ENCODE measurements at regions not wholly inside any gene's neighbourhood (a gene's known extent, or its start where the extent isn't known, plus 50 kb on each side); places are given as distances from the start of the nearest gene placed in this dataset.
A peak's percentile ranks its signal among the peaks of the same experiment; 100 is the strongest.

GRCh38 chr1:207964195-207964966 is 53.5 kb upstream of the CD34 start:
- peak overlapping the region; percentile 93 for H2AK9ac ChIP-seq (replicated peaks; ENCODE audit: low read depth, low read length, poor library complexity)
- H3K9ac ChIP-seq (ENCODE audit: low read depth, low read length) = no peak overlapping the region
- no peak overlapping the region for H3K4me3 ChIP-seq (ENCODE audit: insufficient read depth, low read depth, low read length)
- in situ Hi-C loops (cut with MboI; ENCODE audit: low sequenced_read_pairs) (loop anchor here (10.0 kb wide), 1 partner anchor 140 kb away; no protein-coding TSS in a partner anchor), intact Hi-C loops (cut with micrococcal nuclease) (no loop called here), dilution Hi-C loops (cut with HindIII; ENCODE audit: low sequenced_read_pairs, unreplicated experiment) (no loop called here)
- H2BK15ac ChIP-seq (ENCODE audit: low read depth, low read length) = no peak overlapping the region
- H3K56ac ChIP-seq (ENCODE audit: extremely low read depth, insufficient read depth, low read length) = no peak overlapping the region
- H4K20me1 ChIP-seq (ENCODE audit: insufficient read depth, low read length) = no peaks in the 10 kb centered on the region
- peak overlapping the region; percentile 98 for H2AFZ ChIP-seq (replicated peaks; ENCODE audit: low read length, poor library complexity)
- H3K79me1 ChIP-seq (ENCODE audit: low read depth in 1 of 2, low read length in 2 of 2) = peaks cover 0 to 6% of the 10 kb centered on the region in 2 experiments; a peak in 1 of 4 replicates
- no peak overlapping the region for H3K23ac ChIP-seq (ENCODE audit: low read depth, low read length)
- H3K9me3 ChIP-seq (ENCODE audit: control insufficient read depth, insufficient read depth, low read length) = no peaks in the 10 kb centered on the region
- H4K5ac ChIP-seq (ENCODE audit: low read depth, low read length) = peak overlapping the region; percentile 88; the same call in 1 of the 2 replicates
- H3K18ac ChIP-seq (ENCODE audit: low read depth, low read length) = no peak overlapping the region
- H2BK120ac ChIP-seq (ENCODE audit: low read depth, low read length) = peak overlapping the region; percentile 77; the same call in 1 of the 2 replicates
- no peak overlapping the region for H3K14ac ChIP-seq (replicated peaks; ENCODE audit: low read depth, low read length)
- no peak for ATAC-seq (ENCODE audit: low read depth)
- CTCF ChIA-PET = interaction anchor here (1.8 to 5.4 kb wide), 3 partner anchors 66 to 135 kb away, joined by 5 to 69 read pairs (median 13); no protein-coding TSS in a partner anchor
- H2BK20ac ChIP-seq (ENCODE audit: low read depth, low read length) = no peak overlapping the region
- no peak for DNase-seq
- no peaks in the 10 kb centered on the region for H3K36me3 ChIP-seq (ENCODE audit: control insufficient read depth, insufficient read depth, low read length)
- H4K8ac ChIP-seq (ENCODE audit: low read depth in 2 of 2, low read length in 2 of 2) = peak overlapping the region; percentile 86 to 89; a peak in 3 of 4 replicates
- no peak overlapping the region for H3K27ac ChIP-seq (ENCODE audit: insufficient read depth, low read length)
- no TSS peak for BruUV-seq (replicated peaks)
- WGBS, 2 experiments (ENCODE audit: extremely low coverage in 2 of 2, insufficient read length in 1 of 2) = 41% methylated on average over 4 of the region's 25 CpGs; no CpG with 5 or more reads in 1 of the 2 experiments
- 0 out of 2 replicates have a peak overlapping the region, but pooled peaks have one; percentile 53 for H2AK5ac ChIP-seq (ENCODE audit: low read depth, low read length)
- 0 out of 2 replicates have a peak overlapping the region, but pooled peaks have one; percentile 70 for H4K91ac ChIP-seq (ENCODE audit: insufficient read depth, low read depth, low read length)
- H3K4me1 ChIP-seq (ENCODE audit: control insufficient read depth, insufficient read depth, low read length) = peaks cover 3% of the 10 kb centered on the region
- no peak overlapping the region for H3K4ac ChIP-seq (ENCODE audit: low read depth, low read length)
- peaks cover 4% of the 10 kb centered on the region; the same call in 1 of the 2 replicates for H3K9me1 ChIP-seq (ENCODE audit: insufficient read depth, low read length)
- H3K27me3 ChIP-seq (ENCODE audit: control insufficient read depth, insufficient read depth, low read length) = no peaks in the 10 kb centered on the region; the same call in 1 of the 2 replicates
- POLR2A ChIA-PET (ENCODE audit: unreplicated experiment) = no interaction called here
- H2BK5ac ChIP-seq (ENCODE audit: low read depth, low read length, poor library complexity, severe bottlenecking) = no peak overlapping the region
- no peak overlapping the region for H3K4me2 ChIP-seq (ENCODE audit: low read depth, low read length)
- TF ChIP-seq USF2 (IDR thresholded peaks at IDR 0.05; ENCODE audit: low read depth, low read length) (no peak), CHD1 (IDR thresholded peaks at IDR 0.05; ENCODE audit: low read depth, low read length) (no peak), FOS (IDR thresholded peaks at IDR 0.05; ENCODE audit: low read depth, low read length) (no peak), ELK1 (IDR thresholded peaks at IDR 0.05; ENCODE audit: borderline replicate concordance, low read depth, low read length) (no peak), MXI1 (IDR thresholded peaks at IDR 0.05; ENCODE audit: borderline replicate concordance, low read depth, low read length) (no peak), RCOR1 (IDR thresholded peaks at IDR 0.05; ENCODE audit: insufficient replicate concordance, low read length) (no peak), POLR2A (IDR thresholded peaks at IDR 0.05; ENCODE audit: low read depth, low read length) (no peak), RFX5 (IDR thresholded peaks at IDR 0.05; ENCODE audit: low read depth, low read length) (no peak), CTCF (conservative IDR thresholded peaks at IDR 0.05; ENCODE audit: low read depth, low read length) (no peak), MAFK (IDR thresholded peaks at IDR 0.05; ENCODE audit: low read depth, low read length) (no peak), CEBPB (IDR thresholded peaks at IDR 0.05; ENCODE audit: low read depth, low read length) (no peak), RAD21 (IDR thresholded peaks at IDR 0.05; ENCODE audit: low read length) (no peak), MAZ (IDR thresholded peaks at IDR 0.05; ENCODE audit: borderline replicate concordance, low read depth, low read length) (no peak), NFE2L2 (IDR thresholded peaks at IDR 0.05; ENCODE audit: low read depth, low read length) (no peak), BHLHE40 (IDR thresholded peaks at IDR 0.05; ENCODE audit: low read depth, low read length) (no peak)

Data from IMR-90 (cell line).